NCI-H1048 (cell line): ENCODE measurements at regions not wholly inside any gene's neighbourhood (a gene's known extent, or its start where the extent isn't known, plus 50 kb on each side); places are given as distances from the start of the nearest gene placed in this dataset.
"Not testable (repeated sequence)": the region's sequence is repeated elsewhere in the genome, so short reads cannot be mapped to it uniquely, and the experiment has no call there.

ENCODE experiments used
- DNase-seq: peaks from one replicate; lab custom pipeline; 2025; lab: John Stamatoyannopoulos, UW

DNA sequence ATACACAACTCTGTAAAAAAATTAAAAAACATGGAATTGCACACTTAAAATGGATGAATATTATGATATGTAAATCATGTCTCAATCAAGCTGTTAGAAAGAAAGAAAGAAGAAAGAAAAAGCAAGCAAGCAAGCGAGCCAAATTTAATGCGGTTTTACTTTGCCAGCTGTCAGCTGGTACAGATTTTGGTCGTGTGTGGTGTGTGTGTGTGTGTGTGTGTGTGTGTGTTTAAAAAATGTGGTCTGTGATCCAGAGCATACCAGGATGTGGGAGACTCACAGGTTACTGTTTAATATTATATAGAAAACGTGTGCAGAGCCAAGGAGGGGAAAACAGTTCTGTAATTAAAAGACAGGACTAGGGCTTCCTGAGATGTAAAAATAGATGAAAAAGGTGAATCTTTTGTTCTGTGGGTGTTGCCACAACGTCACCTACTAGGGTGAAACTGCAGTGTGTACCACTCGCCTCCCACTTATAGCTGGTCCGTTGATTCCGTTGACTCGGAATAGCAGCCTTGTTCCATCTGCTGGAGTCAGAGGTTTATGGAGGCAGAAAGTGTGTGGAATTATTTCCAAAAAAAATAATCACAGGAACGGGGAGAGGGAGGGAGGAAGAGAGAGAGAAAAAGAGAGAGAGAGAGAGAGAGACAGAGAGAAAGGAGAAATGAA is 197.7 kb downstream of the BCAS1 start:
- DNase-seq, result no peak

DNA sequence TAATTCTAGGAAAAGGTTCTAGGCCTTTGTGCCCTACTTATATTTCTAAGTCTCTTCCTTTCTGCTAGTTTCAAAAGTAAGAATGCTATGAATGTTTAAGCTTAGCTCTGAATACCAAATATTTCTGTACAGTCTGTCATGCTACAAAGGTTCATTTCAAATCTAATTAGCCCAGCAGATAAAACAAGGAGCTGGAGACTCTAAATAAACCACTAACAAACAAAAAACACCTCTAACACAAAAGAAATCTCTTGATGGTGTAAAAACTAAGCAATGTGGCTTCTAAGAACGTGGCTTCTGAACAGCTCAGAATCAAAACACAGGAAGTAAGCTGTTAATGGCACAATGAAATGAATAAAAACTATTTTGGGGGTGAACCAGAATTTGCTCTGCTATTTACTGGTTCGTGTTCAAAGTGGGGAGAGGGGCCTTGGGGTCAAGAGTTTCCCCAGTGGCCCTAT is 198.3 kb downstream of the BCAS1 start:
- no peak for DNase-seq

DNA sequence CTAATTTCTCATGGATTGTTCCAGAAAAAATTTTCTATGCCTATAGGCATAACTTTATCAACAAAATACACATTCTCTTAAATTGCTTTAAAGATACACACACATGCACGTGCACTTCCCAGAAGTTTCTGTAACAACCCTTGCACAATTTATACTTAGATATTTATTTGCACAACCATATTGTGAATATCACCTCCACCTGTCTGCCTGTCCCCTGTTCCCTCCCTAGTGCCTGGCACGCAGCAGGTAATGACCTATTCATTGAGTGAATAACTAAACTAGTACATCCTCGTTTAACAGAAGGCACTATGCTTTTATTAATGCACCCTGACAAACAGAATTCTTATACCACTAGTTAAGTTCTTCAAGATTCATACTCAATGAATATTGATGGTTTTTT is 198.9 kb downstream of the BCAS1 start:
- DNase-seq, result no peak

DNA sequence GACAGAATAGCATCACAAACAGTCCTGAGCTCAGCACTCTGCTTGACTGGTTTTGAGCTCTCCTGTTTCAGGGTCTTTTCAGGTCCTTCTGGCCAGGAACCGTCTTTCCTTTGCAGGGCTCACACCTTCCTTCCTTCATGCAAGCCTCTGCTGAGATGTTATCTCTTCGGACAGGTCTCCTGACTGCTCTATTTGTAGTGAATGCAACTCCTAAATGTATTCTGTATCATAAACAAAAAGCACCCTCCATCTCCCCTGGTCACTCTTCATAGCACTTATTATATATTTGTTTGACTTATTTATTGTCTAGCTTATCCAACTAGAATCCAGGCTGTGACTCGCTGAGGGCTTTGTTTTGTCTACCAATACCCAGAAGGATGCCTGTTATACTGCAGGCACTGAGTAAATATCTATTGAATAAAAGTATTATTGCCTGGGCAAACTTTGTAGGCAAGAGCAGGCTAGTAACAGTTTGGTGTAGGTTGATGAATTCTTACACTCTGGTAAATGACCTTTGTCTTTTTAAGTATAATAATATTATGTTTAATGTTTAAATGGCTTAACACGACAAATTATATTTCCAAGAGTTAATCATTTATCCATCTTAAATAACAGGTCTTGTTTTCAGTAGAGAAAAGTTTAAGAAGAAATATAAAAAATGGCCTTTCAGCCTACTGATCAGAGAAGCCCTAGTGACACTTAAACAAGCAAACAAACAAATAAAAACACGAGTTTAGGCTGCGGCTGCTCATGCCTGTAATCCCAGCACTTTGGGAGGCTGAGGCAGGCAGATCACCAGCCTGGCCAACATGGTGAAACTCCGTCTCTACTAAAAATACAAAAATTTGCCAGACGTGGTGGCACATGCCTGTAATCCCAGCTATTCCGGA is 199.7 kb downstream of the BCAS1 start:
- no peak for DNase-seq

DNA sequence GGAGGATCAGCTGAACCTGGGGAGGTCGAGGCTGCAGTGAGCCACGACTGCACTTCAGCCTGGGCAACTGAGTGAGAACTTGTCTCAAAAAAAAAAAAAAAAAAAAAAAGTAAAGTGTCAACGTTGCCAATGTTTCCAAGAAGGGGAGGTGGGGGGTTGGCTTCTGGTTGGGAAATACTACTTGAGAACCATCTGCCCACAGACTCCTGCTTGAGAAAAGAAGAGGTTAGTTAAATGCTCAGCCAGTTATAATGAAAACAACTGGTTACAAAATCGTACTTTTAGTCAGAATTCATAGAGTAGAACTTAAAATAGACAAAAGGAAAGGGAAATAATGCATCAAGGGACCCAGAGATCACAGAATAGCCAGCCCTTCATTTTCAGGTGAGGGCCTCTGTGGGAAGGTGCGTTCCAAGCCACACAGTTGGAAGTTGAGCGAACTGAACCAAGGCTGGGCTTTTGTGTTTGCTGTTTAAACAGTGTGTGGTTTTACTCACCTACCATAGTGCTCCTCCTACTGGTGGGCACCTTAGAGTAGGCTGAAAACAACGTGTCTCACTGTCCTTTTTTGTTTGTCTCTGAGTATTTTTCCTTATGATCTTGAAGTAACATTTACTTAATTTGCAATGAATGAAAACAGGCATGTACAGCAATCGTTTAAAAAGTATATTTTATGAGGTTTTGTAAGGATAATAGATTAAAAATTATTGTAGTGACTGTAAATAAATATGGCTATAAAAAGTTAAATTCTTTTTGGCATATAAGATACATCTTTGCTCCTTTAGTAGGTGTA is 200.7 kb downstream of the BCAS1 start:
- DNase-seq, result no peak

DNA sequence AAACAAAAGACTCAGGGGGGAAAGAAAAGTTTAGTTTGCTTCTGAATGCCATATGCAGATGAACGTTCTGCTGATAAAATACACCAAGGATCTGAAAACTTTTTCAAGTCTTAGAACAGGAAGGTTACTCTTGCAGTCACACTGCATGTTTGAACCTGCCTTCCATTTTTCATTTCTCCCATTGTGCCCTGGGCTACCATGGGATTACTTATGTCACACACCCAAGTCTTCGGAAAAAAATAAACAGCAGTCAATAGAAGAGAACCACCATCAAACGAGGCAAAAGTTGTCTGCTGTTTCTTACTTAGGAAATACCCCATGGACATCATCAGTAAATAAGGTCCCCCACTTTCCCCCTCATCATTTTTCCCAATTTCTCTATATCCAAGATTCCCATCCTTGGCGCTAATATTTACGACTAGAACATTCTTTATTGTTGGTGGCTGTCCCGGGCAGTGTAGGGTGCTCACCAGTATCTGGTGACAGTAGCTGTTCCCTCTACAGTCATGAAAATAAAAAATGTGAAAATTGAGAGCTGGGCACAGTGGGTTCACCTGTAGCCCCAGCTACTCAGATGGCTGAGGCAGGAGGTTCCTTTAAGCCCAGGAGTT is 202.5 kb downstream of the BCAS1 start:
- DNase-seq, result no peak

DNA sequence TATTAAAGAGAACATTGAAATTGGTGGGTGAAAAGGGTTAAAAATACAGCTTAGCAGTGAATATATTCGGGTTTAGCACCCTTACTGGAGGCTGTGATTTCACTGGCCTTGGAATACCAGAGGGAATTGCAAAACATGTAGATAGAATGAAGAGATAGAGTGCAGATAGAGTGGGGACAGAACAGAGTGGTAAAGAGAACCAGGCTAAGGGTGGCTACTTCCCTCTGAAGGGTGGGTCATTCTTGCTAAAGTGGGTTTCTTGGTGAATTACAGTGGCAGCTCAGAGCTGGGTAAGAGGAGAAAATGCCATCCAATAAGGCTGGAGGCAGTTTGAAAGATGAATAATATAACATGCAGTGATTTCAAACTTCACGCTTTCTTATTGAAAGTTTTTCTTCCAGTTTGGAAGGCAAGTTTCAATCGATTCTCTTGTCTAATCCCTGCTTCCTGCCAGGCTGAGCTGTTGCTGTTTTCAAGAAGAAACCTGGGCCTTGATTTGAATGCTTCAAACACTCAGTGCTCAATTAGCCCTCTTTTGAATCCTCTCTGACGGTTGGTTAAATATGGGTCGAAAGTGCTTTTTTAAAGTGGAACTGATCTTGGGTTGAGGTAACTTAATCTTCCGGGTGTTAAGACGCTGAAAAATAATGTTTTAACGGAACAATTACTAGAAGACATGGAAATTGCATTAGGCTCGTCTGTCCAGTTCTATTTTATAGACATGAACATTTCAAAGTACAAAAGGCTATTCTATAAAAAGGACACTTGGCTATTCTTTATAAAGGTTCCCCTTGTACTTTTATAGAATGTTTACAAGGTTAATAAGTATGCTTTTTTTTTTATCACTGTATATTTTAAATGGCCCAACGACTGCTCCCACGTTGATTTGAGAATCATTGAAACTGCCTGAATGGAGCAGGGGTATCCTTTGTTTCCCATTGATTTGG is 203.3 kb downstream of the BCAS1 start:
- no peak for DNase-seq

DNA sequence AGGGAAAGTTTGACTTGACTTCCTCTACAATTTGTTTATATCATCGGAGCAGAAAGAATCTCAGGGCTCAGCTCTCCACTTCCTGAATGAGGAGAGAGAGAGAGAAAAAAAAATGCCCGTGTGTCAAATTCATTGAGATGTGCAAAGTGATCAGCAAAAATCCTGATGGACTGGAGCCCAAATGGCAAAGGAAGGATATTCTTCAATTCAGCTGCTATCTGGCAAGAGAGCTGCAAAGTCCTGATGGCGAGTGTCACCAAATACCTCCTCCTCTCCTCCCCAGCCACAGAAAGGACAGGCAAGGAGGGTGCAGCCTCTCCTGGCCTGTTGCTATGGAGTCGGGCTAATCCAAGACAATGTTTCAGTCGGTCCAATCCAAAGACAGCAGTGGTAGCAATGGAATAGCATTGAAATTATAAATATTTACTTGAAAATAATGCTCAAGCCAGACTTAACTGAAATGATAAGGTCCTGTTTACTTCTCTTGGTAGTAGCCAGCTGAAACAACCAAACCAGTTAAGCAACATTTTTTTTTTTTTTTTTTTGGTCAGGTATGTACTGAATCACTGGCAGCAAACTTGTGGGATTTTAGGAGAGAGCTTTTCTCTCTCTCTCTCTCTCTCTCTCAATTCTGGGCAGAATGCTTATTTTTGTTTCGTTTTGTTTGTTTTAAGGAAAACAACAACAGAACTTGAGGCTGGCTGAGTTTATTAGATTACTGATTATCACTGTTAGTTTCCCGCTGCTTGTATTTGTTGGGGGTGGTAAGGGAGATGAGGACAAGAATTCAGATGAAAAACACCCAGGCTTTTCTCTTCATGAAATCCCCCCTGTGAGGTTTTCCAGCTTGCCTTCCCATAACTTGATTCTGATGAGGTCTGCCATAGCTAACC is 204.2 kb downstream of the BCAS1 start:
- no peak for DNase-seq

DNA sequence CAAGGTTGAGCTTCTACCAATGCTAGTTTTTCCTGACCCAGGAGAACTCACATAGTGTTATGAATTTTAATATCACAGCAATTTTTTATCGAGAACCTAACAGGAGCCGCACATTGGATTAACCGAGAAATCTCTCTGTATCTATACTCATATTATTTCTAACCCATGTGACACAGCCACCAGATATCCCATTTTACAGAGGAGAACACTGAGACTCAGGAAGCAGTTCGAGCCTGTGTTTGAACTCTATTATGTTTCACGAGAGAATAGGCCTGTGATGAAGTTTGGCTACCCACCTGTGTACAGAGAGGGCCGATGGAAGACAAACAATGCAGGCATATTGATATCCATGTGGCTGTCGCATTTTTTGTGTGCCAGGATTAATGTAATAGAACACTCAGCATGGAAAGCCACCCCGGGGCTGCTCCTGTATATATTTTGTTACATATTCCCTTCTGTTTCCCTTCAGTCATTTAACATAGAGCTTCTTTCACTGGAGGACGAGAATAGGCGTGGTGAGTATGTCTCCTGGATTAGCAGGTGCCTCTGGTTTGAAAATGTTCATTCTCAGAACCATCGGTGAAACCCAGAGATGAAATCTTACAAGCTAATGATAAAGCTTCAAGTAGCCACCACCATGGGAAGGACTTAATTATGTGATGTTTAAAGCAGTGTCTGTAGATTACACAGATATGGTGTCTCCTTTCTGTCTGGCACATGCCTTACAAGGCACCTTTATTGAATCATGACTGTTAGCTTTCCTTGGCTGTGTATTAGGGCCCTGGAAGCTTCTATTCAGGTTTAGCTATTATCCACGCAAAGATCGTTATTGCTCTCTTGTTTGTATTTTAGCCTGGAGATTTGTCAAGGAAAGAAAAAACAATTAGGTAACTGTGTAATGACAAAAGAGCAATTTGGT is 205.4 kb downstream of the BCAS1 start:
- not testable (repeated sequence) for DNase-seq

DNA sequence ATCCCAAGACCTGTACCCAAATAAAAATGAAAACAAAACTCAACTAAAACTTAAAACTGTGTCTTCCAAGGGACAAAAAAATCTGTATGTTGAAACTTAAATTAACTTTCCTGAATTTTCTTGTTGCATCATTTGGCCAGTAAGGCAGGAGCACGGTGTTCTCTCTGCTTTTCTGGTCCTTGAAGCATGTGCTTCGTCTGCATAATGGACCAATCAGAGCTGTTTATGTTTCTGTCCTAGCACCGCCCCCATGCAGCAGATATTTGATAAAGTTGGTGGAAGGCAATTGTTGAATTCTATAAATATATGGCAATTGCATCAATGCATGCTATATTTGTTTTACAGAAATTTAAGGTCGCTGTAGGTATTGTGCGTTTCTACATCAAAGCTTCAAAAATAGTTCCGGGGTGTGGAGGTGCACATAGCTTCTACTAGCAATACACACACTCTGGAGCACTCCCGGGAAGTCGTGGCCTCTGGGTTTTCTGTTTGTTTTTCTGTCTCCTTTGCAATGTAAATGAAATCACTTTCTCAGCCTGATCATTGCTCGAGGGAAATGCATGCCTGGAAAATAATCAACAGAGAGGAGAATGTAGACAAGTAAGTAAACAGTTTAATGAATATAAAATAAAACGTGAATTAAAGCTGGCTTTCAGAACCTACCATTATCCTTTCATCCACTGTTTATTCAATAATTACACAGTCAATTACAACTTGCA is 206.3 kb downstream of the BCAS1 start:
- not testable (repeated sequence) for DNase-seq

DNA sequence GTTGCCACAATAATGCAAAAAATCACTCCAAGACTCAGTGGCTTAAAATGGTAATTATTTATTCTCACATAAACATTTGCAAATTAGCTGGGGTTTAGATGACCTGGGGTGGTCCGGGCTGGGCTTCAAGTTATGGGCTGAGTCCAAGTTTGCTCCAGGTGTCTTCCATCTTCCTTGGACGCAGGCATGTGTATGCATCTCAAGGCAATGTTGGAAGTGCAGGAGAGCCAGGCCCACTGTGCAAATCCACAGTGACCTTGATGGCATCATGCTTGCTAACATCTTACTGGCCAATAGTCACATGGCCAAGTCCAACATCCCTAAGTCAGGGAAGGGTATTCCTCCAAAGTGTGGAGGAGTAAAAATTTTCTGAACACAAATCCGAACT is 206.9 kb downstream of the BCAS1 start:
- DNase-seq, result not testable (repeated sequence)

DNA sequence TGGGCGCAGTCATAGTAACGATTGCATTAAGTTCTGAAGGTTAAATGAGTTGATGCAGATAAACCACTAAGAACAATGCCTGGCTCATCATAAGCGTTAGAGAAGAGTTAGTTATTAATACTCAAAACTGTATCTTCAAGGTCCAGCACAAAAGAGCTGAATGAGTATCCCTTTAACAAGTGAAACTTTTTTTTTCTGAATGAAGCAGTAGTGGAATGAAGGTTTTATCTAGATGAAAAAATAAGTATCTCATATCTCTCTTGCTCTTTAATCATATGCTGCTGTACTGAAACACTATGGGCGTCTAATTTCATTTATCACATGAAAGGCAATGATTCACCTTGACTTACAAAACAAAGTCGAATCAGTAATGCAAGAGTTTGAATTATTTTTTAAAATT is 207.4 kb downstream of the BCAS1 start:
- not testable (repeated sequence) for DNase-seq

DNA sequence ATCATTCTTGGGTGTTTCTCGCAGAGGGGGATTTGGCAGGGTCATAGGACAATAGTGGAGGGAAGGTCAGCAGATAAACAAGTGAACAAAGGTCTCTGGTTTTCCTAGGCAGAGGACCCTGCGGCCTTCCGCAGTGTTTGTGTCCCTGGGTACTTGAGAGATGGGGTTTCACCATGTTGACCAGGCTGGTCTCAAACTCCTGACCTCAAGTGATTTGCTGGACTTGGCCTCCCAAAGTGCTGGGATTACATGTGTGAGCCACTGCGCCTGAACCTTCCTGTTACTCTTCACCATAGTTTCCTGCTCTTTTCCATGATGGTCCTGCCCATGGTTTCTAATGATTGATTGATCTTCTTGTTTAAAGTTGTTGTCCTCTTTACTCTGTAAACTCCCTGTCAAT is 207.9 kb downstream of the BCAS1 start:
- DNase-seq, result not testable (repeated sequence)

DNA sequence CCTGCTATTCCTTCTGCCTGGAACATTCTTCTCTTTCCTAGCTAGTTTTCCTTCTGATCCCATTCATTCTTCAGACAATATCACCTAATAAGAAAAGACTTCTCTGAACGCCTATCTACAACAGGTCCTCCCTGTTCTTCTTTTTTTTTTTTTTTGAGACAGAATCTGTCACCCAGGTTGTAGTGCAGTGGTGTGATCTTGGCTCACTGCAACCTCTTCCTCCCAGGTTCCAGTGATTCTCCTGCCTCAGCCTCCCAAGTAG is 208.3 kb downstream of the BCAS1 start:
- not testable (repeated sequence) for DNase-seq

DNA sequence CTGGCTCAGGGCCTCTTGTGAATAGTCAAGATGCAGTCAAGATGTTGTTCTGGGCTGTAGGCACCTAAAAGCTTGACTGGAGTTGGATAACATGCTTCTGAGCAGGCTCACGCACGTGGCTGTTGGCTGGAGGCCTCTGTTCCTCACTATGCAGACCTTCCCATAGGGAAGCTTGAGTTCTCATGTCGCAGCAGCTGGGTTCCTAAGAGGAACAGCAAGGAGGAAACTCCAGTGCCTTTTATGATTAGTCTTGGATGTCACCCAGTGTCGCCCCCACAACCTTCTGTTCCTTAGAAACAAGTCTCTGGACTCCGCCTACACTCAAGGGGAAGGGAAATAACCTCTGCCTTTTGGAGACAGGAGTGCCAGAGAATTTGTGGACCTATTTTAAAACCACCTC is 210.7 kb downstream of the BCAS1 start:
- DNase-seq, result no peak

DNA sequence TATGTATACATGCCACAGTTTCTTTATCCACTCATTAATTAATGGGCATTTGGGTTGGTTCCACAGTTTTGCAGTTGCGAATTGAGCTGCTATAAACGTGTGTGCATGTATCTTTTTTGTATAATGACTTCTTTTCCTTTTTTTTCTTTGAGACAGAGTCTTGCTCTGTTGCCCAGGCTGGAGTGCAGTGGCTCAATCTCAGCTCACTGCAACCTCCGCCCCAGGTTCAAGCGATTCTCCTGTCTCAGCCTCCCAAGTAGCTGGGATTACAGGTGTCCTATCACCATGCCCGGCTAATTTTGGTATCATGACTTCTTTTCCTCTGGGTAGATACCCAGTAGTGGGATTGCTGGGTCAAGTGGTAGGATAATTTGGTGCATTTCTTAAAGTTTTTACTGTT is 211.4 kb downstream of the BCAS1 start:
- DNase-seq, result not testable (repeated sequence)

DNA sequence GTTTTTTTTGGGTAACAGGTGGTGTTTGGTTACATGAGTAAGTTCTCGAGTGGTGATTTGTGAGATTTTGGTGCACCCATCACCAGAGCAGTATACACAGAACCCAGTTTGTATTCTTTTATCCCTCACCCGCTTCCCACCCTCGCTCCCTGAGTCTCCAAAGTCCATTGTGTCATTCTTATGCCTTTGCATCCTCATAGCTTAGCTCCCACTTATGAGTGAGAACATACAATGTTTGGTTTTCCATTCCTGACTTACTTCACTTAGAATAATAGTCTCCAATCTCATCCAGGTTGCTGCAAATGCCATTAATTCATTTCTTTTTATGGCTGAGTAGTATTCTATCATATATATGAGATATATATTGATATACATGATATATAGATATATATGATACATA is 211.9 kb downstream of the BCAS1 start:
- not testable (repeated sequence) for DNase-seq

DNA sequence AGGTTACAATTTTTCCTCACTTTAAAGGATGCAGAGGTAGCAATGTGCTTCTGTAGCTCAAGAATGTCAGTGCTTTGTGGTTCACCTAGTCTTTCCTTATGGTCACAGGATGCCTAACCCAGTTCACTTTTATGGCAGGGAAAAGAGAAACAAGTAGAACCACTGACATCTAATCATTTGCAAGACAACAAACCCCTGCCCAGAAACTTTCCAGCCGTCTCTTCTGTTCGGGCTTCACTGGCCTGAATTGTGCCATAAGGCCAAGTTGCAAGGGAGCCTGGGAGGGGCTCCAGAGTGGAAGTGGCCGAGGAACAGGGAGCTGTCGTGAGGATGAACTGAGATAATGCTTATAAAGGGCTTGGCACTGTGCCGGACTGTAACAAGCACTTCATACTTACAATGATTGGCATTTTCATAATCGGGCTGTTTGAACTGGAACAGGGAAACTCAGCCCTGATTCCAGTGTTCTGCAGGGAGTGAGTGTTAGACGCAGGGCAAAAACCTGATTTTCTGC is 212.6 kb downstream of the BCAS1 start:
- no peak for DNase-seq
